ENCODE measurements at regions not wholly inside any gene's neighbourhood (a gene's known extent, or its start where the extent isn't known, plus 50 kb on each side); places are given as distances from the start of the nearest gene placed in this dataset.

GRCh38 chr20:54356801-54357200 is 118.6 kb upstream of the DOK5 start:
- ATAC-seq, result no peak; the same call in 2 of the 3 replicates
- no peak for TF ChIP-seq ARNTL (CRISPR knock-in tag; IDR thresholded peaks at IDR 0.05; ENCODE audit: borderline replicate concordance, low read depth)
- TF ChIP-seq TOX (CRISPR knock-in tag; IDR thresholded peaks at IDR 0.05; ENCODE audit: borderline replicate concordance), result no peak
- no peak for TF ChIP-seq TCF4 (CRISPR knock-in tag; IDR thresholded peaks at IDR 0.05; ENCODE audit: borderline replicate concordance)
- TF ChIP-seq PPARA (CRISPR knock-in tag; IDR thresholded peaks at IDR 0.05; ENCODE audit: borderline replicate concordance), result no peak
- TF ChIP-seq RARB (CRISPR knock-in tag; IDR thresholded peaks at IDR 0.05), result no peak
- no peak for TF ChIP-seq ZFP30 (CRISPR knock-in tag; IDR thresholded peaks at IDR 0.05)
- no peak for TF ChIP-seq ISL1 (CRISPR knock-in tag; IDR thresholded peaks at IDR 0.05)
- no peak for TF ChIP-seq PATZ1 (CRISPR knock-in tag; IDR thresholded peaks at IDR 0.05; ENCODE audit: borderline replicate concordance)
- TF ChIP-seq GLIS3 (CRISPR knock-in tag; IDR thresholded peaks at IDR 0.05), result no peak
- TF ChIP-seq, protein P1, sequence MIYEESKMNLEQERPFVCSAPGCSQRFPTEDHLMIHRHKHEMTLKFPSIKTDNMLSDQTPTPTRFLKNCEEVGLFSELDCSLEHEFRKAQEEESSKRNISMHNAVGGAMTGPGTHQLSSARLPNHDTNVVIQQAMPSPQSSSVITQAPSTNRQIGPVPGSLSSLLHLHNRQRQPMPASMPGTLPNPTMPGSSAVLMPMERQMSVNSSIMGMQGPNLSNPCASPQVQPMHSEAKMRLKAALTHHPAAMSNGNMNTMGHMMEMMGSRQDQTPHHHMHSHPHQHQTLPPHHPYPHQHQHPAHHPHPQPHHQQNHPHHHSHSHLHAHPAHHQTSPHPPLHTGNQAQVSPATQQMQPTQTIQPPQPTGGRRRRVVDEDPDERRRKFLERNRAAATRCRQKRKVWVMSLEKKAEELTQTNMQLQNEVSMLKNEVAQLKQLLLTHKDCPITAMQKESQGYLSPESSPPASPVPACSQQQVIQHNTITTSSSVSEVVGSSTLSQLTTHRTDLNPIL (CRISPR knock-in tag; IDR thresholded peaks at IDR 0.05; ENCODE audit: low read depth), result no peak
- TF ChIP-seq POU6F1 (CRISPR knock-in tag; IDR thresholded peaks at IDR 0.05; ENCODE audit: borderline replicate concordance, low read depth), result no peak
- no peak for TF ChIP-seq ZNF70 (CRISPR knock-in tag; IDR thresholded peaks at IDR 0.05)
- no peak for TF ChIP-seq ZNF565 (CRISPR knock-in tag; conservative IDR thresholded peaks at IDR 0.05; ENCODE audit: low read depth)
- TF ChIP-seq BACH2 (CRISPR knock-in tag; IDR thresholded peaks at IDR 0.05; ENCODE audit: borderline replicate concordance), result no peak
- TF ChIP-seq ZFP3 (CRISPR knock-in tag; IDR thresholded peaks at IDR 0.05), result no peak
- no peak for TF ChIP-seq TSHZ2 (CRISPR knock-in tag; IDR thresholded peaks at IDR 0.05)

DNA sequence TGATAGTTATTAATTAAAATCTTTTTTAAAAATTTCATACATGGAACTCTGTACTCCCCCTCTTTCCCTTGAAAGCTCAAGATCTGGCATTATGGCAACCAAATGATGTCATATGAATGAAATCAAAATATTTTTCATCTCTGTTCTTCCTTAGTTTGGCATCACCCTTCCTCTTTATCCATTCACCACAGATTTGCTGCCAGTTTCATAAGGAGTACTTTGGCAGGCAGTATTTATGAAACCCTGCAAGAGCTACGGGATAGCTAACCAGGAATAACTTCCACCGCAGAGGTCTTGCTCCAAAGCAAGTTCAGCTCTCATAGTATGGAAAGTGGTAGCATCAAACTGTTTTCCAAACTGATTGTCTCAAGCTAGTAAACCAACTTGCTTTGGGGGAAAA is 113.9 kb upstream of the DOK5 start:
- no peak for ATAC-seq
- TF ChIP-seq RARB (CRISPR knock-in tag; IDR thresholded peaks at IDR 0.05) (no peak), TCF4 (CRISPR knock-in tag; IDR thresholded peaks at IDR 0.05; ENCODE audit: borderline replicate concordance) (no peak), ZNF8 (CRISPR knock-in tag; IDR thresholded peaks at IDR 0.05) (no peak), CSDC2 (CRISPR knock-in tag; IDR thresholded peaks at IDR 0.05) (no peak), ZFP3 (CRISPR knock-in tag; IDR thresholded peaks at IDR 0.05) (no peak), ARNTL (CRISPR knock-in tag; IDR thresholded peaks at IDR 0.05; ENCODE audit: borderline replicate concordance, low read depth) (no peak), BACH2 (CRISPR knock-in tag; IDR thresholded peaks at IDR 0.05; ENCODE audit: borderline replicate concordance) (no peak), ZFP30 (CRISPR knock-in tag; IDR thresholded peaks at IDR 0.05) (no peak), TSHZ2 (CRISPR knock-in tag; IDR thresholded peaks at IDR 0.05) (no peak), TOX (CRISPR knock-in tag; IDR thresholded peaks at IDR 0.05; ENCODE audit: borderline replicate concordance) (no peak), OSR1 (CRISPR knock-in tag; IDR thresholded peaks at IDR 0.05) (no peak), SNAI2 (CRISPR knock-in tag; IDR thresholded peaks at IDR 0.05) (no peak), PATZ1 (CRISPR knock-in tag; IDR thresholded peaks at IDR 0.05; ENCODE audit: borderline replicate concordance) (no peak), ESRRG (CRISPR knock-in tag; IDR thresholded peaks at IDR 0.05) (no peak), CSRNP3 (CRISPR knock-in tag; IDR thresholded peaks at IDR 0.05) (no peak), ZNF70 (CRISPR knock-in tag; IDR thresholded peaks at IDR 0.05) (no peak), GLIS3 (CRISPR knock-in tag; IDR thresholded peaks at IDR 0.05) (no peak), ISL1 (CRISPR knock-in tag; IDR thresholded peaks at IDR 0.05) (no peak)
- TF ChIP-seq, protein P1 (CRISPR knock-in tag; IDR thresholded peaks at IDR 0.05; ENCODE audit: low read depth), result no peak
